GM10266 (cell line): ENCODE measurements at regions not wholly inside any gene's neighbourhood (a gene's known extent, or its start where the extent isn't known, plus 50 kb on each side); places are given as distances from the start of the nearest gene placed in this dataset.

Source experiments
- DNase-seq: peaks from one replicate; pipeline ENCODE4 v3.0.0; 2012; ENCODE audit errors: extremely low spot score
- CTCF ChIP-seq: IDR thresholded peaks from 2 replicates; pipeline ENCODE4 v1.5.1; 2012; ENCODE audit warnings: mild to moderate bottlenecking, low read depth; ENCODE audit not compliant: control insufficient read depth, insufficient read depth; ENCODE audit errors: missing control alignments

GRCh38 chr4:11483046-11483445 lies 54.4 kb upstream of the HS3ST1 start:
- TF ChIP-seq CTCF, result no peak
- DNase-seq, result no peak

GRCh38 chr4:11480683-11481082 lies 52.0 kb upstream of the HS3ST1 start:
- DNase-seq, result no peak
- TF ChIP-seq CTCF, result no peak
